GM12878 (cell line): ENCODE measurements at regions not wholly inside any gene's neighbourhood (a gene's known extent, or its start where the extent isn't known, plus 50 kb on each side); places are given as distances from the start of the nearest gene placed in this dataset.

ENCODE experiments used
- CHD2 ChIP-seq: IDR thresholded peaks from 2 replicates; pipeline ENCODE4 v1.6.1; 2011; ENCODE audit warnings: low read depth, low read length, improper control_type of control experiment, borderline replicate concordance
- ELK1 ChIP-seq: IDR thresholded peaks from 2 replicates; pipeline ENCODE4 v1.6.1; 2012; ENCODE audit warnings: low read depth, low read length, improper control_type of control experiment
- FOS ChIP-seq: IDR thresholded peaks from 3 replicates; pipeline ENCODE4 v1.6.1; 2011; ENCODE audit warnings: borderline replicate concordance; ENCODE audit not compliant: insufficient read length; ENCODE audit errors: extremely low read depth
- FOXK2 ChIP-seq: fragments of 450-650 bp; IDR thresholded peaks from 2 replicates; pipeline ENCODE4 v1.6.1; 2017; ENCODE audit warnings: mild to moderate bottlenecking, moderate library complexity
- FOXM1 ChIP-seq: IDR thresholded peaks from 2 replicates; pipeline ENCODE4 v1.6.1; 2012; ENCODE audit warnings: low read depth, mild to moderate bottlenecking, inconsistent platforms, low read length, moderate library complexity
- HDAC6 ChIP-seq: fragments of 200-600 bp; sonication (generic); IDR thresholded peaks from one replicate; pipeline ENCODE4 v1.8.0; 2017; ENCODE audit warnings: antibody characterized with exemption; ENCODE audit not compliant: unreplicated experiment
- HDGF ChIP-seq: fragments of 450-650 bp; IDR thresholded peaks from 2 replicates; pipeline ENCODE4 v1.6.1; 2016; ENCODE audit warnings: antibody characterized with exemption
- KDM1A ChIP-seq: fragments of 200-600 bp; sonication (generic); IDR thresholded peaks from 2 replicates; pipeline ENCODE4 v1.6.1; 2016; ENCODE audit warnings: borderline replicate concordance
- LARP7 ChIP-seq: fragments of 450-650 bp; IDR thresholded peaks from 2 replicates; pipeline ENCODE4 v1.6.1; 2017; ENCODE audit warnings: mild to moderate bottlenecking
- MXI1 ChIP-seq: fragments of 150-350 bp; IDR thresholded peaks from 2 replicates; pipeline ENCODE4 v1.6.1; 2011; ENCODE audit warnings: low read depth, mild to moderate bottlenecking, inconsistent platforms, low read length, improper control_type of control experiment
- MYC ChIP-seq: IDR thresholded peaks from 2 replicates; pipeline ENCODE4 v1.6.1; 2011; ENCODE audit warnings: mild to moderate bottlenecking, low read length, moderate library complexity, inconsistent platforms; ENCODE audit not compliant: insufficient read depth, insufficient replicate concordance, insufficient read length, severe bottlenecking
- NBN ChIP-seq: fragments of 450-650 bp; IDR thresholded peaks from 2 replicates; pipeline ENCODE4 v1.6.1; 2016
- NR2C1 ChIP-seq: fragments of 450-650 bp; IDR thresholded peaks from 2 replicates; pipeline ENCODE4 v1.6.1; 2017; ENCODE audit warnings: antibody characterized with exemption, mild to moderate bottlenecking, moderate library complexity
- SREBF2 ChIP-seq: IDR thresholded peaks from 2 replicates; pipeline ENCODE4 v1.6.1; 2012; ENCODE audit warnings: mild to moderate bottlenecking, low read length
- STAT1 ChIP-seq: fragments of 450-650 bp; conservative IDR thresholded peaks from 2 replicates; pipeline ENCODE4 v1.6.1; 2014; ENCODE audit warnings: antibody characterized with exemption, mild to moderate bottlenecking
- SUZ12 ChIP-seq: fragments of 200-600 bp; sonication (generic); IDR thresholded peaks from one replicate; pipeline ENCODE4 v1.6.1; 2018; ENCODE audit warnings: antibody characterized with exemption, mild to moderate bottlenecking; ENCODE audit not compliant: unreplicated experiment
- TAF1 ChIP-seq: IDR thresholded peaks from 2 replicates; pipeline ENCODE4 v1.6.1; 2011; ENCODE audit warnings: mild to moderate bottlenecking, low read depth, low read length, borderline replicate concordance
- WRNIP1 ChIP-seq: IDR thresholded peaks from 2 replicates; pipeline ENCODE4 v1.6.1; 2011; ENCODE audit warnings: low read depth, low read length, improper control_type of control experiment, borderline replicate concordance
- ZNF207 ChIP-seq: fragments of 450-650 bp; IDR thresholded peaks from 2 replicates; pipeline ENCODE4 v1.6.1; 2014; ENCODE audit warnings: antibody characterized with exemption, mild to moderate bottlenecking, borderline replicate concordance
- ZNF622 ChIP-seq: fragments of 450-650 bp; IDR thresholded peaks from 2 replicates; pipeline ENCODE4 v1.6.1; 2017; ENCODE audit warnings: mild to moderate bottlenecking, inconsistent platforms
- TF ChIP-seq, protein P1 (sequence below): fragments of 450-650 bp; IDR thresholded peaks from 2 replicates; pipeline ENCODE4 v1.6.1; 2016; ENCODE audit warnings: mild to moderate bottlenecking
- TF ChIP-seq, protein P2 (sequence below): fragments of 450-650 bp; IDR thresholded peaks from 2 replicates; pipeline ENCODE4 v1.6.1; 2014; ENCODE audit warnings: mild to moderate bottlenecking
- TF ChIP-seq, protein P3 (sequence below): IDR thresholded peaks from 2 replicates; pipeline ENCODE4 v1.6.1; 2012; ENCODE audit warnings: low read depth, low read length, improper control_type of control experiment
- TF ChIP-seq, protein P4 (sequence below): IDR thresholded peaks from 2 replicates; pipeline ENCODE4 v1.6.1; 2011; ENCODE audit warnings: borderline replicate concordance, low read depth, mild to moderate bottlenecking, moderate library complexity, low read length; ENCODE audit not compliant: insufficient read depth, poor library complexity, severe bottlenecking

- TF ChIP-seq SUZ12 (no peak), HDGF (peak; percentile 90), NBN (no peak; the same call in 1 of the 2 replicates), NR2C1 (no peak), MXI1 (peak; percentile 67), ZNF207 (no peak), ZNF622 (no peak), FOS (no peak), MYC (no peak), ELK1 (no peak), TAF1 (no peak), SREBF2 (no peak), HDAC6 (no peak), FOXK2 (no peak; the same call in 1 of the 2 replicates), CHD2 (peak; percentile 80; the same call in 1 of the 2 replicates), STAT1 (no peak), WRNIP1 (no peak), LARP7 (no peak), FOXM1 (peak; percentile 99), KDM1A (no peak)
- TF ChIP-seq, protein P1, sequence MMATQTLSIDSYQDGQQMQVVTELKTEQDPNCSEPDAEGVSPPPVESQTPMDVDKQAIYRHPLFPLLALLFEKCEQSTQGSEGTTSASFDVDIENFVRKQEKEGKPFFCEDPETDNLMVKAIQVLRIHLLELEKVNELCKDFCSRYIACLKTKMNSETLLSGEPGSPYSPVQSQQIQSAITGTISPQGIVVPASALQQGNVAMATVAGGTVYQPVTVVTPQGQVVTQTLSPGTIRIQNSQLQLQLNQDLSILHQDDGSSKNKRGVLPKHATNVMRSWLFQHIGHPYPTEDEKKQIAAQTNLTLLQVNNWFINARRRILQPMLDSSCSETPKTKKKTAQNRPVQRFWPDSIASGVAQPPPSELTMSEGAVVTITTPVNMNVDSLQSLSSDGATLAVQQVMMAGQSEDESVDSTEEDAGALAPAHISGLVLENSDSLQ = no peak; the same call in 1 of the 2 replicates
- TF ChIP-seq, protein P2, sequence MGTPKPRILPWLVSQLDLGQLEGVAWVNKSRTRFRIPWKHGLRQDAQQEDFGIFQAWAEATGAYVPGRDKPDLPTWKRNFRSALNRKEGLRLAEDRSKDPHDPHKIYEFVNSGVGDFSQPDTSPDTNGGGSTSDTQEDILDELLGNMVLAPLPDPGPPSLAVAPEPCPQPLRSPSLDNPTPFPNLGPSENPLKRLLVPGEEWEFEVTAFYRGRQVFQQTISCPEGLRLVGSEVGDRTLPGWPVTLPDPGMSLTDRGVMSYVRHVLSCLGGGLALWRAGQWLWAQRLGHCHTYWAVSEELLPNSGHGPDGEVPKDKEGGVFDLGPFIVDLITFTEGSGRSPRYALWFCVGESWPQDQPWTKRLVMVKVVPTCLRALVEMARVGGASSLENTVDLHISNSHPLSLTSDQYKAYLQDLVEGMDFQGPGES = no peak
- TF ChIP-seq, protein P3, sequence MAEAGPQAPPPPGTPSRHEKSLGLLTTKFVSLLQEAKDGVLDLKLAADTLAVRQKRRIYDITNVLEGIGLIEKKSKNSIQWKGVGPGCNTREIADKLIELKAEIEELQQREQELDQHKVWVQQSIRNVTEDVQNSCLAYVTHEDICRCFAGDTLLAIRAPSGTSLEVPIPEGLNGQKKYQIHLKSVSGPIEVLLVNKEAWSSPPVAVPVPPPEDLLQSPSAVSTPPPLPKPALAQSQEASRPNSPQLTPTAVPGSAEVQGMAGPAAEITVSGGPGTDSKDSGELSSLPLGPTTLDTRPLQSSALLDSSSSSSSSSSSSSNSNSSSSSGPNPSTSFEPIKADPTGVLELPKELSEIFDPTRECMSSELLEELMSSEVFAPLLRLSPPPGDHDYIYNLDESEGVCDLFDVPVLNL = no peak
- TF ChIP-seq, protein P4, sequence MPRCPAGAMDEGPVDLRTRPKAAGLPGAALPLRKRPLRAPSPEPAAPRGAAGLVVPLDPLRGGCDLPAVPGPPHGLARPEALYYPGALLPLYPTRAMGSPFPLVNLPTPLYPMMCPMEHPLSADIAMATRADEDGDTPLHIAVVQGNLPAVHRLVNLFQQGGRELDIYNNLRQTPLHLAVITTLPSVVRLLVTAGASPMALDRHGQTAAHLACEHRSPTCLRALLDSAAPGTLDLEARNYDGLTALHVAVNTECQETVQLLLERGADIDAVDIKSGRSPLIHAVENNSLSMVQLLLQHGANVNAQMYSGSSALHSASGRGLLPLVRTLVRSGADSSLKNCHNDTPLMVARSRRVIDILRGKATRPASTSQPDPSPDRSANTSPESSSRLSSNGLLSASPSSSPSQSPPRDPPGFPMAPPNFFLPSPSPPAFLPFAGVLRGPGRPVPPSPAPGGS = peak; percentile 76
Observed at GRCh38 chr12:93094988-93095737, 166.1 kb upstream of the EEA1 start (continued).
